GM10266 (cell line): ENCODE measurements at regions not wholly inside any gene's neighbourhood (a gene's known extent, or its start where the extent isn't known, plus 50 kb on each side); places are given as distances from the start of the nearest gene placed in this dataset.
"Not testable (repeated sequence)": the region's sequence is repeated elsewhere in the genome, so short reads cannot be mapped to it uniquely, and the experiment has no call there.

Source experiments
- DNase-seq: peaks from one replicate; pipeline ENCODE4 v3.0.0; 2012; ENCODE audit errors: extremely low spot score
- CTCF ChIP-seq: IDR thresholded peaks from 2 replicates; pipeline ENCODE4 v1.5.1; 2012; ENCODE audit warnings: mild to moderate bottlenecking, low read depth; ENCODE audit not compliant: control insufficient read depth, insufficient read depth; ENCODE audit errors: missing control alignments

GRCh38 chr3:145906755-145907154, 254.2 kb downstream of the PLOD2 start:
- TF ChIP-seq CTCF, result no peak
- no peak for DNase-seq

GRCh38 chr3:145911016-145911415, 250.0 kb downstream of the PLOD2 start:
- no peak for TF ChIP-seq CTCF
- no peak for DNase-seq

- no peak for DNase-seq
These were observed 245.2 kb downstream of the PLOD2 start for GRCh38 chr3:145915787-145916186.

GRCh38 chr3:145927736-145928135, 233.2 kb downstream of the PLOD2 start:
- not testable (repeated sequence) for DNase-seq

More at GRCh38 chr3:145915787-145916186, 245.2 kb downstream of the PLOD2 start:
- TF ChIP-seq CTCF, result no peak

- TF ChIP-seq CTCF, result no peak
- no peak for DNase-seq
These were observed 224.0 kb downstream of the PLOD2 start for GRCh38 chr3:145936971-145937370.

- no peak for DNase-seq
- no peak for TF ChIP-seq CTCF
These were observed 221.6 kb downstream of the PLOD2 start for GRCh38 chr3:145939431-145939830.

GRCh38 chr3:145942052-145942451, 218.9 kb downstream of the PLOD2 start:
- DNase-seq, result no peak
- TF ChIP-seq CTCF, result no peak

- no peak for TF ChIP-seq CTCF
- no peak for DNase-seq
These were observed 217.0 kb downstream of the PLOD2 start for GRCh38 chr3:145943952-145944351.
